Endothelial cell of umbilical vein (primary cell): ENCODE measurements at regions not wholly inside any gene's neighbourhood (a gene's known extent, or its start where the extent isn't known, plus 50 kb on each side); places are given as distances from the start of the nearest gene placed in this dataset.
"Not testable (repeated sequence)": the region's sequence is repeated elsewhere in the genome, so short reads cannot be mapped to it uniquely, and the experiment has no call there.

Experiments
- EZH2 ChIP-seq: IDR thresholded peaks from 2 replicates; pipeline ENCODE4 v1.6.1; 2012; ENCODE audit warnings: borderline replicate concordance, low read depth, mild to moderate bottlenecking, moderate library complexity, low read length, inconsistent platforms; ENCODE audit not compliant: severe bottlenecking
- MYC ChIP-seq: IDR thresholded peaks from one replicate; pipeline ENCODE4 v1.6.1; 2011; ENCODE audit warnings: mild to moderate bottlenecking, low read depth, low read length
- POLR2AphosphoS5 ChIP-seq: IDR thresholded peaks from 2 replicates; pipeline ENCODE4 v1.6.1; 2012; ENCODE audit warnings: low read depth, mild to moderate bottlenecking, control low read depth, low read length, moderate library complexity; ENCODE audit not compliant: insufficient read depth
- TF ChIP-seq, protein P1 (sequence below), 2 donors: IDR thresholded peaks; 1 replicate in 1 of 2; 2 replicates in 1 of 2; pipeline ENCODE4 v1.5.1; 2011; ENCODE audit warnings: low read length in 2 of 2, mild to moderate bottlenecking in 2 of 2, moderate library complexity in 2 of 2, control low read depth in 1 of 2, inconsistent platforms in 1 of 2, low read depth in 1 of 2; ENCODE audit not compliant: insufficient read depth in 1 of 2; ENCODE audit errors: extremely low read depth in 1 of 2

DNA sequence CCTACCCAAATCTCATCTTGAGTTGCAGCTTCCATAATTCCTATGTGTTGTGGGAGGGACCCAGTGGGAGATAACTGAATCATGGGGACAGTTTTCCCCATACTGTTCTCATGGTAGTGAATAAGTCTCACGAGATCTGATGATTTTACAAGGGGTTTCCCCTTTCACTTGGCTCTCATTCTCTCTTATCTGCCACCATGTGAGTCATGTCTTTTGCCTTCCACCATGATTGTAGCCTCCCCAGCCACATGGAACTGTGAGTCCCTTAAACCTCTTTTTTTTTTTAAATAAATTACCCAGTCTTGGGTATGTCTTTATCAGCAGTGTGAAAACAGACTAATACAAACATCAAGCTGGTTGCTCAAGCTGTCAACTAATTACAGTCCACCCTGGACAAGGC lies 149.6 kb upstream of the PDE1C start:
- TF ChIP-seq, protein P1, sequence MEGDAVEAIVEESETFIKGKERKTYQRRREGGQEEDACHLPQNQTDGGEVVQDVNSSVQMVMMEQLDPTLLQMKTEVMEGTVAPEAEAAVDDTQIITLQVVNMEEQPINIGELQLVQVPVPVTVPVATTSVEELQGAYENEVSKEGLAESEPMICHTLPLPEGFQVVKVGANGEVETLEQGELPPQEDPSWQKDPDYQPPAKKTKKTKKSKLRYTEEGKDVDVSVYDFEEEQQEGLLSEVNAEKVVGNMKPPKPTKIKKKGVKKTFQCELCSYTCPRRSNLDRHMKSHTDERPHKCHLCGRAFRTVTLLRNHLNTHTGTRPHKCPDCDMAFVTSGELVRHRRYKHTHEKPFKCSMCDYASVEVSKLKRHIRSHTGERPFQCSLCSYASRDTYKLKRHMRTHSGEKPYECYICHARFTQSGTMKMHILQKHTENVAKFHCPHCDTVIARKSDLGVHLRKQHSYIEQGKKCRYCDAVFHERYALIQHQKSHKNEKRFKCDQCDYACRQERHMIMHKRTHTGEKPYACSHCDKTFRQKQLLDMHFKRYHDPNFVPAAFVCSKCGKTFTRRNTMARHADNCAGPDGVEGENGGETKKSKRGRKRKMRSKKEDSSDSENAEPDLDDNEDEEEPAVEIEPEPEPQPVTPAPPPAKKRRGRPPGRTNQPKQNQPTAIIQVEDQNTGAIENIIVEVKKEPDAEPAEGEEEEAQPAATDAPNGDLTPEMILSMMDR (IDR thresholded peaks at IDR 0.05; ENCODE audit: extremely low read depth in 1 of 2, insufficient read depth in 1 of 2, low read depth in 1 of 2, low read length in 2 of 2) = not testable (repeated sequence)
- not testable (repeated sequence) for TF ChIP-seq MYC, POLR2AphosphoS5, EZH2
